ENCODE measurements at regions not wholly inside any gene's neighbourhood (a gene's known extent, or its start where the extent isn't known, plus 50 kb on each side); places are given as distances from the start of the nearest gene placed in this dataset.
"Not testable (repeated sequence)": the region's sequence is repeated elsewhere in the genome, so short reads cannot be mapped to it uniquely, and the experiment has no call there.

- DNase-seq: peak; percentile 71
These were observed 101.8 kb upstream of the GRK3 start for GRCh38 chr22:25462474-25463346.

DNA sequence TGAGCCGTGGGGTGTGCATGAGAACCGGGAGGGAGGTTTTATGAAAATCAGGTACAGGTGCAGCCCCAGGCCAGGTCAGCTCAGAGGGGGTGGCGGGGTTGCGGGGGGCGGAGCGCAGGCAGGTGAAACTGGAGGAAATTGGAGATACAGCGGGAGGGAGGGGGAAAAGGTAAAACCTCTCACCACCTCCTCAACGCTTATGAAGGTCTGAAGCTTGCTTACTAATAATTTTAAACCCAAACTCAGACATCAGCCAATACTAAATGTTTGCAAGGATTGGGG lies 101.2 kb upstream of the GRK3 start:
- not testable (repeated sequence) for DNase-seq

DNA sequence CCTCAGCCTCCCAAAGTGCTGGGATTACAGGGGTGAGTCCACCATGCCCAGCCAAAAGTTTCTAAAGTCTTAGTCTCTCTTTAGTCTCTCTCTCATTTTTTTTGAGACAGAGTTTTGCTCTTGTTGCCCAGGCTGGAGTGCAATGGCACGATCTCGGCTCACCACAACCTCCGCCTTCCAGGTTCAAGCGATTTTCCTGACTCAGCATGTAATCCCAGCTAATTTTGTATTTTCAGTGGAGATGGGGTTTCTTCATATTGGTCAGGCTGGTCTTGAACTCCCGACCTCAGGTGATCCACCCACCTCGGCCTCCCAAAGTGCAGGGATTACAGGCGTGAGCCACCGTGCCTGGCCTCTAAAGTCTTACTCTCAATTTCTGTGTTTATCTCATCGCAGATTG lies 100.1 kb upstream of the GRK3 start:
- DNase-seq: not testable (repeated sequence)

DNA sequence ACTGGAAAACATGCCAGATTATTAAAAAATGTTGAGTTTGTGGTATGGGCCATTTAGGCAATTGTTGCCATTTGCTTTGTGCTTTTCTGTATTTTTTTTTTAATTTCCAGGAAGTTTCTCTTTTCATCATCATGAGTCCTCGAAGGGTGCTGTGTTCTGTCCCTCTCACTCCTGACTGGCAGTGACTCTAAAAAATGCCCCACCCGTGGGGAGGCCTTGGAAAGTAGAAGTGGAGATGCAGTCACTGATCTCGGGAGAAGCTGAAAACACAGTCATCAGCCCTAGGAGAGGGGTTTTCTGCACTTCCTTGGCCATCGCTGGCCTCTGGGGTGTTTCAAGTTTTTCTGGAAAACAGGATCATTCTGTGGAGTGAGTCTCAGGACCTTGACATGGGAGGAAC lies 98.5 kb upstream of the GRK3 start:
- no peak for DNase-seq

DNA sequence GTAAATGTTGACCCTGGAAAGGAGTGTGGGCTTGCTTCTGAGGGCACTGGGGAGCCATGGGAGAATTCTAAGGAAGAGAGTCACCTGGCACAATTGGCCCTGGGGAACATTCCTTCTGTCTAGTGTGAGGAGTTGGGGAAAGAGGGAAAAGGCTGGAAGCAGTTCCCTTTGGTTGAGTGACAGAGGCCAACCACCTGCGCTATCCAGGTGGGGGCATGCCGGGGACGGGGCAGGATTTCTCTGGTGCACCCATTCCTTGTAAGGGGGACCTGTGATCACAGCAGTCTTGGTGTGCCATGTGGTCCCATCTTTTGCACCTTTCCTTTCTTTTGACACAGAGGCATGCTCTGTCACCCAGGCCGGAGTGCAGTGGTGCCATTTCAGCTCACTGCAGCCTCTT lies 92.1 kb upstream of the GRK3 start:
- DNase-seq: no peak

DNA sequence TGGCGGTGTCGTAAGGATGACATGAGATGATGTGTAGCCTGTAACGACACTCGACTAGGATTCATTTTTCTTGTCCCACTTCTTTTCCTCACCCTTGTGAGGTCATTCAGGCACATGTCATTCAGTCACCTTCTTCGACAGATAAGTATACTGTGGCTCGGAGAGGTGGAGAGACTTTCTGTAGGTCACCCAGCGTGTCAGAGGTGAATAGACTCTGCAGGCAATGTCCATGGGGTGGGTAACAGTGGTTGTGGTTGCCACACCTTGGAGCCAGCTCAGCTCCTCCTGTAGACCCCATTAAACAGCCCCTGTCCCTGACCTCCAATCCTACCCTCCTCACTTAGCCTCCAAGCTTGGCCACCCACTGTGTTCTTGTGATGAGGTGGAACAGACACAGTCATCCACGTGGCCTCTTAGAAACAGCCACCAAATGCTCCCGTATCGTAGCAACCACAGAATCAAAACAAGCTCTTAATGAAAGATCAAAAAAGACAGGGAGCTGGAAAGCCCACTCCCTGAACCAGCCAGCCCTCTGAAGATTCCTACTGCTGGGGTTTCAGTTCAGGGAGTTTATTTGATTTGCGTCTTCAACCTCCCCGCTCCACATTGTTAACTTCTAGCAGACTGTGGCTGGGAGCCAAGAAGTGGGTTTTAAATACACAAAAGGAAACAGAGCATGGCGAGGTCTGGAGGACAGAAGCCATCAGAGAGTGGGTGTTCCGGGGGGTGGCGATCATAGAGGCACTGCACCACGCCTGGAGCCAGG lies 89.0 kb upstream of the GRK3 start:
- DNase-seq: no peak

DNA sequence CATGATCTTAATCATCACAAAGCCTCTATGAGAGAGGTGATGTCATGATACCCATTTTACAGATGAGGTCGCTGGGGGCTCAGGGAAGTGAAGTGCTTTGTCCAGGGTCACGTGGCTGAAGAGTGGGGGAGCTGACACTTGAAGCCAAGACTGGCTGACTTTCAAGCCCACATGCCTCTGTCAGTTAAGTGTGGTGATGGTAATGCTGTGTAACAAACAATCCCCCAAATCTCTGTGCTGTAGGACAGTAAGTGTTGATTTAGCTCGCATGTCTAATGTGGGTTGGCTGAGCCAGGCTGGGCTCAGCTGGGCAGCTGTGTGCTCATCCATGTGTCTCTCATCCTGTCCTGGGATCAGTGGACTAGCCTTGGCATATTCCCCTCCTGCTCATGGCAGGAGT lies 87.1 kb upstream of the GRK3 start:
- no peak for DNase-seq

- no peak for DNase-seq
These were observed 86.4 kb upstream of the GRK3 start for GRCh38 chr22:25478111-25478510.

- no peak for DNase-seq
These were observed 85.9 kb upstream of the GRK3 start for GRCh38 chr22:25478528-25478927.

GRCh38 chr22:25480868-25481267 lies 83.6 kb upstream of the GRK3 start:
- DNase-seq: not testable (repeated sequence)

GRCh38 chr22:25482091-25482760 lies 82.2 kb upstream of the GRK3 start:
- DNase-seq: no peak

- DNase-seq: no peak
These were observed 81.4 kb upstream of the GRK3 start for GRCh38 chr22:25482868-25483639.

- DNase-seq: no peak
These were observed 80.5 kb upstream of the GRK3 start for GRCh38 chr22:25483931-25484330.

GRCh38 chr22:25484521-25485315 lies 79.8 kb upstream of the GRK3 start:
- no peak for DNase-seq

DNA sequence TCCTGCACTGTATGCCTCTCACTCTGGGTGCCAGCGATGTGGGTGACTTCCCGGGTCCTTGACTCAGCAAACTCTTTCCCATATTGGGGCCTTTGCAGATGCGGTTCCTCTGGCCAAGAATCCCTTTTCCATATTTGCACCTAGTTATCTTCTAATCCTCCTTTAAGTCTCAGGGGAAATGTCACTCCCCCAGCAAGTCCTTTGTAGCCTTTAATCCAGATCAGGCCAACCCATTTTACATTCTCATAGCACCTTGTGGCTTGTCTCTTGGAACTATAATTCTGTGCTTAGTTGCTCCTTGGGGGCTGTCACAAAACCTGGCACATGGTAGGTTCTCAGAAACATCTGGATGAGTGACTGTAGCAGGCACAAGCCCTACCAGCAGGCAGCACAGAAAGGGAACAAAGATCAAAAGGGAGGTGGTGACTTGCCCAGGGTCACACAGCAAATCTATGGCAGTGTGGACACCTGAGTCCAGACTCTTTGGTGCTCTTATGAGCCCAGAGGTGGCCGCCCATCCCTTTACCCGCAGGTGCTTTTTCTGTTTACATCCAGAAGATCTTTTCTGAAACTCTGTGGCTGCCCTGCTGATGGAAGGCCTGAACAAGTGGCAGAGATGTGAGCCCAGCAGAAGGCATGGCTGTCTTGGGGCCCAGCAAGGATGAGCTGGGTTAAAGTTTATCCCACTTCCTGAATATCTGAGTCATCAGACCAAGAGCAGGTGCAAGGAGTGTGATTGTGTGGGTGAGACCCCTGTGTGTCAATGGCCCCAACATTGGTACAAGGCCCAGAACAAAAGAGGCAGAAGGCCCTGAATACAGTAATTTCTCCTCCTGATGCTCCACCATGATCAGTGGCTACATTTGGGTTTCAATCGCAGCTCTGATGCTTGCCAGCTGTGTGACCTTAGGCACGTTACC lies 78.6 kb upstream of the GRK3 start:
- peak; percentile 11 for DNase-seq

DNA sequence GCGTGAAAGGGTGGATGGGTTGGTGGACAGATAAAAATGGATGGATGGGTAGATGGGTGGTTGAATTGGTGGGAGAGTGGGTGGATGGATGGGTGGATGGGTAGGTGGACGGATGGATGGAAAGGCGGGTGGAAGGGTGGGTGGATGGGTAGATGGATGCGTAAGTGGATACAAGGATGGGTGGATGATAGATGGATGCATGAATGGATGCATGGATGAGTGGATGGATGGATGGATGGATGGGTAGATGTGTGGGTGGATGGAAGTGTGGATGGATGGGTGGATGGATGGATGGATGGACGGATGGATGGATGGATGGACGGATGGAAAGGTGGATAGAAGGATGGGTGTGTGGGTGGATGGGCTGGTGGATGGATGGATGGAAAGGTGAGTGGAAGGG lies 77.0 kb upstream of the GRK3 start:
- DNase-seq: no peak

DNA sequence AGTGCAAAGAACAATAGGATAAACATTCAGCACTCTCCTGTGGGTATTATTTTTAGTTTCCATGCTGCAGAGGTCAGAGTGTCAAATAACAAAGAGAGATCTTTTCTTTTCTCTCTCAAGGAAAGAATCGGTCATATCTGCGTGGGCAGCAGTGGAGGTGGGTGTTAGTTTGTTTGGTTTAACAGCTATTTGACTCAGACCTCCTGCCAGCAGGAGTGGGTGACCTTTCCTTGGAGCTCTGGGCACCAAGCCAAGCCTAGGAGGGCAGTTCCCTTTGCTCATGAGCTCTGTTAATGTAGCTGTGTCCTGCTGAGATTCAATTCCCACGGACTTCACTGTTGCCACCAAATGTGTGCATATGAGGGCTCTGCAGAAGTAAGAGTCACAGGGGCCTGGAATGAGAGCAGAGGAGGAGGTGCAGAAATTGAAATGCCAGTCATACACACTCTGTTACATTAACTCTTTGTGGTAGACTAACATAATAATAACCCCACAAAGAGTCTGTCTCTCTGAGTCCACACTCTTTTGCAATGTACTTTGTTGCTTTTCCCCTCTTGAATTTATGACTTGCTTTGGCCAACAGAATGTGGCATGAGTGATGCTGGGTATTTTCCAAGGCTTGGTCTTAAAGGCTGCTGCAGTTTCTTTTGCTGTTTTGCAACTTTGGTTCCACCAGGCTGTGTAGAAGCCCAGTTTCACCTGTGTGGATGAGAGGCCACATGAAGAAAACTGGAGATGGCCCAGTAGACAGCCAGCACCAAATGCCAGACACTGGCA lies 76.0 kb upstream of the GRK3 start:
- no peak for DNase-seq

GRCh38 chr22:25489947-25490346 lies 74.5 kb upstream of the GRK3 start:
- no peak for DNase-seq

GRCh38 chr22:25490896-25491295 lies 73.6 kb upstream of the GRK3 start:
- no peak for DNase-seq

- peak; percentile 18 for DNase-seq
These were observed 72.3 kb upstream of the GRK3 start for GRCh38 chr22:25492162-25492561.
